ENCODE measurements at regions not wholly inside any gene's neighbourhood (a gene's known extent, or its start where the extent isn't known, plus 50 kb on each side); places are given as distances from the start of the nearest gene placed in this dataset.

DNA sequence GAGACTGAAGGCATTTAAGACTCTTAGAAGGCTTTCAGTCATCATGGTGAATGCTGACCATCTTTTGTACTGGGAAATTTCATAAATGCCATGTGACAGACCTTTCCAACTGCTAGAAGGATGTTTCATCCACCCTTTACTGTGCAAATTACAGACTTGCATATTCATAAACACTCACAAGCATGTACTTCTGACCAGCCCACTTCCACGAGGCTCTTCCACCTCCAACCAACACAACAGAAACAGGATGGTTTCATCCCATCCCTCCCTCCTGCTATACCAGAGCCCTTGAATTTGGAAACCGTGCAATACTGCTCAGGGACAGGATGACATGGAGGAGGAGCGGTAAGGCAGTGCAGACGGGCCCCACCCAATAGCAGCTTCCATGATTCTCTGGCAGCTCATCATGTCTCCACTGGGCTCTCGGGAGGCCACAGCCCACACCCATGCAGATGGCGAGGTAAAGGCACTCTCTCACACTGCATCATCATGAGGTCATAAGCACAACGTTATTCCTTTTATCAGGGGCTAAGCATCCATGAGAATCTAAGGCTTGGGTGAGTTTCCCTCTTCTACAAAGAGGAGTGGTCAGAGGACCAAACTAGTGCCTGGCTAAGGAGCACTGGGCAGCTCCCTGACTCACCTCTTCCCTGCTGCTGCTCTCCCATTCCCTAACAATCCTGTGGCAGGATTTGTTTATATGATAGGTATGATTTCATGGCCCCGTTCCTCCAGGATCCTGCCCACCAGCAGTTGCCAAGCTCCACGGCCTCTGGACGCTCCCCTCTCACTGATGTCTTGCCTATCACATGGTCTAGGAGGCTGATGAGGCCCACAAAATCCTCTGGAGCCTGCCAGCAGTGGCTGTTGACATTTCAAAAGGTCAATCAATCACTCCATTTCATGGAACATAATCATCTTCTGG is 94.4 kb upstream of the FSTL4 start:
- TF ChIP-seq, protein P1, sequence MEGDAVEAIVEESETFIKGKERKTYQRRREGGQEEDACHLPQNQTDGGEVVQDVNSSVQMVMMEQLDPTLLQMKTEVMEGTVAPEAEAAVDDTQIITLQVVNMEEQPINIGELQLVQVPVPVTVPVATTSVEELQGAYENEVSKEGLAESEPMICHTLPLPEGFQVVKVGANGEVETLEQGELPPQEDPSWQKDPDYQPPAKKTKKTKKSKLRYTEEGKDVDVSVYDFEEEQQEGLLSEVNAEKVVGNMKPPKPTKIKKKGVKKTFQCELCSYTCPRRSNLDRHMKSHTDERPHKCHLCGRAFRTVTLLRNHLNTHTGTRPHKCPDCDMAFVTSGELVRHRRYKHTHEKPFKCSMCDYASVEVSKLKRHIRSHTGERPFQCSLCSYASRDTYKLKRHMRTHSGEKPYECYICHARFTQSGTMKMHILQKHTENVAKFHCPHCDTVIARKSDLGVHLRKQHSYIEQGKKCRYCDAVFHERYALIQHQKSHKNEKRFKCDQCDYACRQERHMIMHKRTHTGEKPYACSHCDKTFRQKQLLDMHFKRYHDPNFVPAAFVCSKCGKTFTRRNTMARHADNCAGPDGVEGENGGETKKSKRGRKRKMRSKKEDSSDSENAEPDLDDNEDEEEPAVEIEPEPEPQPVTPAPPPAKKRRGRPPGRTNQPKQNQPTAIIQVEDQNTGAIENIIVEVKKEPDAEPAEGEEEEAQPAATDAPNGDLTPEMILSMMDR (conservative IDR thresholded peaks at IDR 0.05; ENCODE audit: low read depth, low read length) = no peak
- H3K4me3 ChIP-seq (ENCODE audit: low read depth, low read length) = no peak overlapping the region
- DNase-seq (ENCODE audit: low read depth) = no peak

DNA sequence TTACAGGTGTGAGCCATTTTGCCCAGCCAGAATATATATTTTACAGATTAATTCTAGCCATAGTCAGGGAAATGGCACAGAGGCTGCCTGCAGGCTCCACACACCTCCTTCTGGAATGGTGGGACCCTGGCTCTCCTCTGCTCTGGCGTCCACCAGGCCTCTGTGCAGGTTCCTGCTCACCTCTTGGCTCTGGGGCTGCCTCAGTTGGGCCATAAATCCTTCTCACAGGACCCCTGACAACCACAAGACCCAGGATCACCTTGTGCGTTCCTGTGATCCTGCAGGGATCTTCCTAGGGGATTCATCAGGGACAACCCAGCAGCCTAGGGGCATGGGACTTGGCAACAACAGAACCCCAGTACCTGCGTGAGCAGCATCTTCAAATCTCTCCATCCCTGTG is 93.0 kb upstream of the FSTL4 start:
- TF ChIP-seq, protein P1 (conservative IDR thresholded peaks at IDR 0.05; ENCODE audit: low read depth, low read length) = no peak
- DNase-seq (ENCODE audit: low read depth) = no peak
- H3K4me3 ChIP-seq (ENCODE audit: low read depth, low read length) = no peak overlapping the region

DNA sequence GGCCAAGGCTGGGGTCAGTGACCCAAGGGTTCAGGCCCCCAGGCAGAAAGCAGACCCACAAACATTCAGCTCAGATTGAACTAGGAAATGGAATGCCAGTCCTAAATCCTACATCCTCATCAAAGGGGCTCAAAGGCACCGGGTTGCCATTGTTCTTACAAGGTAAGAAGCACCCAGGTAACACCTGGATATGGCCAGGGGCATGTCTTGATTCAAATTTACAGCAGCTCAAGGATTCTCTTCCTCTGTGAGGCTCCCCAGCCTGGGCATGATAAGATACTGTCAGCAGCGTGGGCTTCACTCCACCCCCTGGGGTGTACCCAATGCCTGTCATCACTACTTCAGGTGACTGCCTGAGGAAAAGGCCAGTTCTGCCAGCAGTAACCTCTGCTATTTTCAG is 92.1 kb upstream of the FSTL4 start:
- no peak overlapping the region for H3K4me3 ChIP-seq (ENCODE audit: low read depth, low read length)
- no peak for DNase-seq (ENCODE audit: low read depth)
- TF ChIP-seq, protein P1 (conservative IDR thresholded peaks at IDR 0.05; ENCODE audit: low read depth, low read length) = no peak

DNA sequence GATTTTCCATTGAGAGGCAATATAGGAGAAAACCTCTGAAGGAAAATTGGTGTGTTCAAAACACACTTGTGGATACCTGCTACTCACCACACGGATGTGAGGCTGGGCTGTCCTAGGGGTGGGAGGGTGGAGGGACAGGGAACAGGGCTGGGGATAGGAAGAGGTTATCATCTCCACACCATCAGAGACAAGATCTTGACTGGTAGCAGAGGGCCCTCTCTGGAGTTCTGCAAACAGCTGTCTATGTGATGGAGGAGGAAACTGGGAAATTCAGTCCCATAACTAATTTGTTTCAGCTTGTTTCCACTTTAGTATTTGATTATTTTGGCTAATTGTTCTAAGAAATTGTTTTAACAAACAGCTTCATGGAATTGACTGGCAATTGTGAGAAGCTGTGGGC is 91.6 kb upstream of the FSTL4 start:
- DNase-seq (ENCODE audit: low read depth) = no peak
- TF ChIP-seq, protein P1 (conservative IDR thresholded peaks at IDR 0.05; ENCODE audit: low read depth, low read length) = no peak

DNA sequence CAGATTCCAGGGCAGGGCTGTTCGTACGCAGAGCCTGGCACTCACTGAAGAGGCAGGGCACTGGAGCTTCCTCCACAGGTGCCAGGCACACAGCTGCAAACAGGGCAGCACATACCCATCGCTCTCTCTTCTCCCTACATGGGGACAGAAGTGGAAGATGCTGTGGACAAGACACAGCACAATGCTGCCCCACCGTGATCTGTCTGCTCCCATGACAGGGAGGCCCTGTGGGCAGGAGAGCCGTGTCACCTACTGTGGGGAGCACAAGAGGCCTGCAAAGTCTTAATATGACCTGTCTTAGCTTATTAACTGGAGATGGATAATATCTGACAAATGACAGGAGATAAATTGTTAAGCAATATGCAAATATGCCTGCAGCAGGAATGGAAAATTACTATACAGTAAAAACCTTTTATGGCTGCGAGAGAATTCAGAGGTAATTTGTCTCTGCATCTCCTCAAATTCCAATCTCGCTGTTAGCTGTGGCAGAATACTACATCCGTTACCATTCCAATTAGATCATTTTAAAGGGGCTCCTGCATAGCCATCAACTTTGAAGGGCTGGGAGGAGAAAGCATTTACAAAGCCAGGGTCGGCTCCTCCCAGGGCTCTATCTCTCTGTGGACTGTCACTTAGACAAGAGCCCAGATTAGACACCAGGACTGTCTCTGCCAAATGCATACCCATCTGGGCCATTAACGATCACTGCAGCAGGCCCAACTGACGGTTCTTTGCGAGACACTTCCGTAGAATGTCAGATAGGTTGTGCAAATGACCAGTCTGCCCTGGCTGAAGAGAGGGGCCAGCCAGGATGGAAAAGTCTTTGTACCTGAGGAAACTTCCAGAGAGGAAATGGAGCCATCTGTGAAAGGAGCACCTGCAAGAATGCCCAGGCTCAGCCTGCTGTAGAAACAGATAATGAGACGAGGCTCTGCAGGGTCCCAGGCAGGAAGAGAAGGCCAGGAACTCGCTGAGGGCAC is 90.7 kb upstream of the FSTL4 start:
- no peak for DNase-seq (ENCODE audit: low read depth)
- TF ChIP-seq, protein P1 (conservative IDR thresholded peaks at IDR 0.05; ENCODE audit: low read depth, low read length) = no peak
- H3K4me3 ChIP-seq (ENCODE audit: low read depth, low read length) = no peak overlapping the region

More for the DNA sequence above, 91.6 kb upstream of the FSTL4 start:
- no peak overlapping the region for H3K4me3 ChIP-seq (ENCODE audit: low read depth, low read length)

DNA sequence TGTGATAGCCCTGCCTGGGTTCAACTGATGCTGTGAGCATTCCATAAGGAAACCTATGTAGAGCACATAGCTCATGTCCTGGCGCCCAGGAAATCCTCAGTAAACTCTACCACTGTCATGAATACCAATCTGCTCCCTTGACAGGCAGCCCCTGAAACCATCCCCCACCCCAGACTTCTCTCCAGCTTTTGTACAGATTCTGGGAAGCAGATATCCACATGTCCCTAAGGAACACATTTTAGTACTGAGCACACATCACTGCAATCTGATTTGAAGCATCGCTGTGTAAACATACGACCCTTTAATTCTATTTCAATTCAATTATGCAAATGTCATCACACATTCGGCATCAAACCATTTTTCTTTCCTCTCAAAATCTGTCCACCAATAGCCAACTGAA is 89.5 kb upstream of the FSTL4 start:
- no peak overlapping the region for H3K4me3 ChIP-seq (ENCODE audit: low read depth, low read length)
- TF ChIP-seq, protein P1 (conservative IDR thresholded peaks at IDR 0.05; ENCODE audit: low read depth, low read length) = no peak
- DNase-seq (ENCODE audit: low read depth) = no peak
